ENCODE measurements at regions not wholly inside any gene's neighbourhood (a gene's known extent, or its start where the extent isn't known, plus 50 kb on each side); places are given as distances from the start of the nearest gene placed in this dataset.

DNA sequence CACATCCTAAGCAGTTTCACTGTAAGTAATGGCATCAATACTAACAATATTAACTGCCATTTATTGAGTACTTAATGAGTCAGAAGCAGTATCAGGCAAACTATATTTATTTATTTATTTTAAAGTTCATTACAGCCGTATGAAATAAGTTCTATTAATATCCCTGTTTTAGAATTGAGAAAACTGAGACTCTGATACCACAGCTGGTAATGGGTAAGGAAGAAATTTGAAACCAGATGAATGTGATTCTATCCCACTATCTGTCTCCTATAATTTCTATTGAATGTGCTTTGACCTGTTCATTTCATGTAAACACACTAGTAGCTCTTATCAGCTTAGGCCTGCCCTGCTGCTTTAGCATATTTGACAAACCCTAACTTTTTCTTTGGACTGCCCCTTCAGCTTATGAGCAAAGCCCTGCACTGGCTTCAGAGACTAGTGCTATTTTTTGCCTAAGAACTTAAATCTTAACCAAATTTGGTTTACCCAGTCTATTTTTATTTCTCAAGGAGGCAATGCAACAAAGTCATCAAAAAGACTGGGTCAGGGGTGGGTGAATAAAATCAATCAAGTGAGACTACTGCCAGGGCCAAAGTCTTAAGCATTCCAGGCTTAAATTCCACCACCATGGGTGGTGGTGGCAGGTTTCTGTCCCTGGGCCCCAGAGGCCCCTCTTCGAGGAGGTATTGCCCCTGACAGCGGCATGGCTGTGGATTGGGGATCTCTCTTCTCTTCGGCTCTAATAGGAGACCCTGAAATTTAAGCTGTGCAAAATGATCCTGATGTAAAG is 143.4 kb downstream of the DLEU7 start:
- Histone ChIP-seq H3K4me1 (ENCODE audit: control insufficient read depth in 5 of 5, insufficient read depth in 5 of 5, low read length in 5 of 5) (peaks cover 3 to 14% (median 4%) of the 10 kb centered on the region in 5 donors), H3K9ac (ENCODE audit: insufficient read depth in 1 of 2, low read length in 2 of 2) (no peak overlapping the region), H3K27ac (ENCODE audit: low read depth in 1 of 2, low read length in 1 of 2) (peak overlapping the region in 1 of 2 donors; percentile 23), H3K36me3 (ENCODE audit: control insufficient read depth in 4 of 4, insufficient read depth in 4 of 4, low read length in 4 of 4) (no peaks in the 10 kb centered on the region), H3K9me3 (ENCODE audit: control insufficient read depth in 4 of 4, insufficient read depth in 3 of 4, low read length in 3 of 4) (no peaks in the 10 kb centered on the region), H3K27me3 (ENCODE audit: control insufficient read depth in 3 of 3, insufficient read depth in 3 of 3, low read length in 2 of 3) (no peaks in the 10 kb centered on the region), H3K4me3 (no peak overlapping the region)
- WGBS, 2 donors = 78 to 89% methylated on average over 4 of the region's 4 CpGs
- DNase-seq = no peak
- no peak for ATAC-seq (ENCODE audit: insufficient read depth, low FRiP score)
- TF ChIP-seq, protein P1, sequence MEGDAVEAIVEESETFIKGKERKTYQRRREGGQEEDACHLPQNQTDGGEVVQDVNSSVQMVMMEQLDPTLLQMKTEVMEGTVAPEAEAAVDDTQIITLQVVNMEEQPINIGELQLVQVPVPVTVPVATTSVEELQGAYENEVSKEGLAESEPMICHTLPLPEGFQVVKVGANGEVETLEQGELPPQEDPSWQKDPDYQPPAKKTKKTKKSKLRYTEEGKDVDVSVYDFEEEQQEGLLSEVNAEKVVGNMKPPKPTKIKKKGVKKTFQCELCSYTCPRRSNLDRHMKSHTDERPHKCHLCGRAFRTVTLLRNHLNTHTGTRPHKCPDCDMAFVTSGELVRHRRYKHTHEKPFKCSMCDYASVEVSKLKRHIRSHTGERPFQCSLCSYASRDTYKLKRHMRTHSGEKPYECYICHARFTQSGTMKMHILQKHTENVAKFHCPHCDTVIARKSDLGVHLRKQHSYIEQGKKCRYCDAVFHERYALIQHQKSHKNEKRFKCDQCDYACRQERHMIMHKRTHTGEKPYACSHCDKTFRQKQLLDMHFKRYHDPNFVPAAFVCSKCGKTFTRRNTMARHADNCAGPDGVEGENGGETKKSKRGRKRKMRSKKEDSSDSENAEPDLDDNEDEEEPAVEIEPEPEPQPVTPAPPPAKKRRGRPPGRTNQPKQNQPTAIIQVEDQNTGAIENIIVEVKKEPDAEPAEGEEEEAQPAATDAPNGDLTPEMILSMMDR (IDR thresholded peaks at IDR 0.05; ENCODE audit: control extremely low read depth, extremely low read depth) = no peak

DNA sequence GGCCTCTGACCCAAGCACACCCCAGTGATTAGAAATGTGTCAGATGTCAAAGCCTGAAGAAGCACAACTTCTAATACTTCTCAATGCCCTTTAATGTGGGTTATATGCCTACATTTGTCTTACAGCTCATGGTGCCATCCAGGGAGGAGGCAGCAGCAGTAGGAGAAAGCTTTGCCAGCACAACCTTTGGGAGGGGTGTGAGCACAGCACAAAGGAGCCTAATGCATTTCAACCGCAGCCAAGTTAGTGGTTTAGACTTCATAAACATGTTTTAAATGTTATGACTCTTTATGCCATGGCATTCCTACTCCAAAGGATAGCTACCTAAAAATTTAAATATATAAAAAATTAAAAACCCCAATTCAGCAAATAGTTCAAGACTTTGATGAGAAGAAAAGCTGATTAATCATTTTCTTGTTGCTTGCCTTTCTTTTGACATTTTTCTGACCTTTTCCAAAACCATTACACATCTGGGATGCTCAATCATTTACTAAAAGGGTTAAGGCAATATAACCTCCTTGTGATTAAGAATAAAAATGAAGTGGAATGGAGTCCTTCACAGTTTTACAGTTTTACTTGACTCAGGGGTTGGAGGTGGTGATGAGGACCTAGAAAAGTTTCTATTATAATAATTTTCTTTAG is 142.7 kb downstream of the DLEU7 start:
- H3K9ac ChIP-seq (ENCODE audit: insufficient read depth in 1 of 2, low read length in 2 of 2) = no peak overlapping the region
- ATAC-seq (ENCODE audit: insufficient read depth, low FRiP score) (no peak), DNase-seq (no peak)
- WGBS, 2 donors = 91 to 95% methylated on average over 1 of the region's 1 CpG
- no peaks in the 10 kb centered on the region for H3K36me3 ChIP-seq (ENCODE audit: control insufficient read depth in 4 of 4, insufficient read depth in 4 of 4, low read length in 4 of 4)
- no peaks in the 10 kb centered on the region for H3K9me3 ChIP-seq (ENCODE audit: control insufficient read depth in 4 of 4, insufficient read depth in 3 of 4, low read length in 3 of 4)
- TF ChIP-seq, protein P1 (IDR thresholded peaks at IDR 0.05; ENCODE audit: control extremely low read depth, extremely low read depth) = no peak
- H3K27me3 ChIP-seq (ENCODE audit: control insufficient read depth in 3 of 3, insufficient read depth in 3 of 3, low read length in 2 of 3) = no peaks in the 10 kb centered on the region
- no peak overlapping the region for H3K4me3 ChIP-seq
- H3K27ac ChIP-seq (ENCODE audit: low read depth in 1 of 2, low read length in 1 of 2) = no peak overlapping the region
- H3K4me1 ChIP-seq (ENCODE audit: control insufficient read depth in 5 of 5, insufficient read depth in 5 of 5, low read length in 5 of 5) = peaks cover 3 to 14% (median 4%) of the 10 kb centered on the region in 5 donors

DNA sequence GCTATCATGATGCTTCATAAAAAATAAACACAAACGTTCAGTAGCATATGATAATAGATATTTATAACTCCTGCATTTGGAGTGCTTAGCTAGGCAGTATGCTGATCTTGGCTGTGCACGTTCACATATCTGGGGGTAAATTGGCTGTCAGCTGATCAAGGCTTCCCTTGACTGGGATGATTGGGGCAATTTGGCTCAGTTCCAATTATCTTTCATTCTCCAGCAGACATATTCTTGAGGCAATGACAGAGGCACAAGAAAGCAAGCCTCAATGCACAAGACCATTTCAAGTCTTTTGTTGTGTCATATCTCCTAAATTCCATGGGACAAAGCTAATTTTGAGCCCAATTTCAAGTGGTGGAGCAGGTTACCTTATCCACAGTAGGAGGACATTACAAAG is 142.0 kb downstream of the DLEU7 start:
- no peak for ATAC-seq (ENCODE audit: insufficient read depth, low FRiP score)
- 54 to 66% methylated on average over 2 of the region's 2 CpGs for WGBS, 2 donors
- DNase-seq = no peak
- TF ChIP-seq, protein P1 (IDR thresholded peaks at IDR 0.05; ENCODE audit: control extremely low read depth, extremely low read depth) = no peak
- no peak overlapping the region for H3K9ac ChIP-seq (ENCODE audit: insufficient read depth in 1 of 2, low read length in 2 of 2)
- no peak overlapping the region for H3K27ac ChIP-seq (ENCODE audit: low read depth in 1 of 2, low read length in 1 of 2)
- H3K27me3 ChIP-seq (ENCODE audit: control insufficient read depth in 3 of 3, insufficient read depth in 3 of 3, low read length in 2 of 3) = no peaks in the 10 kb centered on the region
- H3K4me3 ChIP-seq = no peak overlapping the region
- H3K36me3 ChIP-seq (ENCODE audit: control insufficient read depth in 4 of 4, insufficient read depth in 4 of 4, low read length in 4 of 4) = no peaks in the 10 kb centered on the region
- peaks cover 2 to 16% (median 4%) of the 10 kb centered on the region in 5 donors for H3K4me1 ChIP-seq (ENCODE audit: control insufficient read depth in 5 of 5, insufficient read depth in 5 of 5, low read length in 5 of 5)
- H3K9me3 ChIP-seq (ENCODE audit: control insufficient read depth in 4 of 4, insufficient read depth in 3 of 4, low read length in 3 of 4) = peaks cover 0 to under 1% (median 0%) of the 10 kb centered on the region in 4 donors

All from lung (tissue), 11 donors.